Esophagus squamous epithelium (tissue), 5 donors: ENCODE measurements at regions not wholly inside any gene's neighbourhood (a gene's known extent, or its start where the extent isn't known, plus 50 kb on each side); places are given as distances from the start of the nearest gene placed in this dataset.
"Not testable (repeated sequence)": the region's sequence is repeated elsewhere in the genome, so short reads cannot be mapped to it uniquely, and the experiment has no call there.

Experiments used
- DNase-seq: peaks from one replicate; lab custom pipeline; 2025; lab: John Stamatoyannopoulos, UW
- H3K27ac ChIP-seq, 4 donors: fragments of 200-600 bp; sonication (generic); one replicate each; pipeline ENCODE4 v1.5.1; 2016 to 2019; ENCODE audit warnings: mild to moderate bottlenecking in 1 of 4
- H3K27me3 ChIP-seq, 4 donors: fragments of 200-600 bp; sonication (generic); 1 replicate in 3 of 4; 2 replicates in 1 of 4; pipeline versions ENCODE4 v1.5.1 to v1.6.0; 2017 to 2021; ENCODE audit warnings: antibody characterized with exemption in 1 of 4
- H3K36me3 ChIP-seq, 3 donors: fragments of 200-600 bp; sonication (generic); one replicate each; pipeline ENCODE4 v1.5.1; 2016 to 2019
- H3K4me1 ChIP-seq, 3 donors: fragments of 200-600 bp; sonication (generic); one replicate each; pipeline ENCODE4 v1.5.1; 2017 to 2019
- H3K4me3 ChIP-seq, 4 donors: fragments of 200-600 bp; sonication (generic); 1 replicate in 3 of 4; 2 replicates in 1 of 4; pipeline ENCODE4 v1.5.1; 2016 to 2019; ENCODE audit warnings: mild to moderate bottlenecking in 2 of 4, moderate library complexity in 1 of 4
- H3K9me3 ChIP-seq, 3 donors: fragments of 200-600 bp; sonication (generic); one replicate each; pipeline ENCODE4 v1.5.1; 2016 to 2019
- WGBS, 2 donors: methylation state at CpG; one replicate each; pipeline ENCODE4 v1.1.5; 2018; 5-methylcytosine and 5-hydroxymethylcytosine counted together
- intact Hi-C: fragments of 100-400 bp; cut with DNase I; formaldehyde crosslinking; loops from one replicate; pipeline ENCODE4 v1.15.0; 2022
- donor health status: DM: yes; HTN: yes; CAD: no.

DNA sequence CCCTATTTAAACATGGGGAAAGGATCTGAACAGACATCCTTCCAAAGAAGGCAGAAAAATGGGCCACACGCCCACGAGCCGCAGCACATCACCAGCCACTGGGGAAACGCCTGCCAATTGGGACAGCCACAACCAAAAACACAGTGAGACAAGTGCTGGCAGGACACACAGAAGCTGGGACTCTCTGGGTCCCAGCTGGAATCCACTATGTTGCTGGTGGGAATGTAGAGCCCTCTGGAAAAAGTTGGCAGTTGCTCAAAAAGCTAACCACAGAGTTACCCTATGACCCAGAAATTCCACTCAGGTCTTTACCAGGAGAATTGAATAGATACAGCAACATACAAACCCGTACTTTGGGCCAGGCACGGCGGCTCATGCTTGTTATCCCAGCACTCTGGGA is 5355.6 kb upstream of the TPTE start:
- H3K27ac ChIP-seq, H3K27me3 ChIP-seq, H3K9me3 ChIP-seq, H3K4me3 ChIP-seq, H3K36me3 ChIP-seq, DNase-seq, intact Hi-C loops, H3K4me1 ChIP-seq: not testable (repeated sequence)
- whole genome bisulfite sequencing, 2 donors: no CpG with 5 or more reads among the region's 7 CpGs
